ENCODE measurements at regions not wholly inside any gene's neighbourhood (a gene's known extent, or its start where the extent isn't known, plus 50 kb on each side); places are given as distances from the start of the nearest gene placed in this dataset.

DNA sequence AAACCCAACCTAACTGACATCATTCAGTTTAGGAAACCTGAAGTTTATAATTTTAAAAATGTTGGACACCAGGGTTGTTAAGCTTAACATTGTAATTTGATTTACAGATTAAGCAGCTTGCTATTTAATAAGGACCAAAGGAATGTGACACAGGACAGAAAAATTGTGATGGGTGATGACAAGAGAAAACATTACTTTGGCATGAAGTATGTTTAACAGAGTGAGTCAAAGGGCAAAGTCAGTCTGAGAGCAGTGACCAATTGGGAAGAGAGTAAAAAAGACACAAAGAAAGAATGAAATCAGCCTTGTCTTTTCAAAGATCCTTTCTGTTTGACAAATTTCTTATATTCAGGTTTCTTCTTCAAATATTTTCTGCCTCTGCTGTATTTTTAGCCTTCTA lies 1301.6 kb downstream of the SI start (continued):
- no peak for TF ChIP-seq RXRA (IDR thresholded peaks at IDR 0.05; ENCODE audit: borderline replicate concordance, low read depth)

- Histone ChIP-seq H4K20me1 (ENCODE audit: insufficient read depth) (no peaks in the 10 kb centered on the region), H3K9me2 (no peaks in the 10 kb centered on the region), H3K9me3 (peaks cover 5% of the 10 kb centered on the region; the same call in 1 of the 2 replicates), H3K4me1 (ENCODE audit: control insufficient read depth in 1 of 2, insufficient read depth in 2 of 2, low read depth in 1 of 2, low read length in 1 of 2) (no peaks in the 10 kb centered on the region), H3K79me2 (ENCODE audit: insufficient read depth) (no peaks in the 10 kb centered on the region), H3K9ac (no peak overlapping the region), H2AFZ (ENCODE audit: low read depth) (no peak overlapping the region), H3K27me3 (ENCODE audit: insufficient read depth) (no peaks in the 10 kb centered on the region), H3K4me3 (ENCODE audit: low read depth in 2 of 2, low read length in 1 of 2) (no peak overlapping the region), H3K27ac (ENCODE audit: low read depth in 2 of 2, low read length in 1 of 2) (no peak overlapping the region), H3K36me3 (replicated peaks in 1 of 2; ENCODE audit: control insufficient read depth in 1 of 2, insufficient read depth in 2 of 2, low read length in 1 of 2) (no peaks in the 10 kb centered on the region), H3K4me2 (no peak overlapping the region), H3F3A (replicated peaks; ENCODE audit: insufficient read depth) (no peaks in the 10 kb centered on the region)
- CTCF ChIA-PET, result no interaction called here
- no peak for DNase-seq
- POLR2A ChIA-PET, result no interaction called here
- TF ChIP-seq CHD2 (IDR thresholded peaks at IDR 0.05; ENCODE audit: low read length, partially characterized antibody) (no peak), SMC3 (IDR thresholded peaks at IDR 0.05; ENCODE audit: low read depth, low read length) (no peak), TAF1 (IDR thresholded peaks at IDR 0.05; ENCODE audit: borderline replicate concordance, low read depth, low read length) (no peak), PBX3 (IDR thresholded peaks at IDR 0.05) (no peak)
- TF ChIP-seq, protein P1, sequence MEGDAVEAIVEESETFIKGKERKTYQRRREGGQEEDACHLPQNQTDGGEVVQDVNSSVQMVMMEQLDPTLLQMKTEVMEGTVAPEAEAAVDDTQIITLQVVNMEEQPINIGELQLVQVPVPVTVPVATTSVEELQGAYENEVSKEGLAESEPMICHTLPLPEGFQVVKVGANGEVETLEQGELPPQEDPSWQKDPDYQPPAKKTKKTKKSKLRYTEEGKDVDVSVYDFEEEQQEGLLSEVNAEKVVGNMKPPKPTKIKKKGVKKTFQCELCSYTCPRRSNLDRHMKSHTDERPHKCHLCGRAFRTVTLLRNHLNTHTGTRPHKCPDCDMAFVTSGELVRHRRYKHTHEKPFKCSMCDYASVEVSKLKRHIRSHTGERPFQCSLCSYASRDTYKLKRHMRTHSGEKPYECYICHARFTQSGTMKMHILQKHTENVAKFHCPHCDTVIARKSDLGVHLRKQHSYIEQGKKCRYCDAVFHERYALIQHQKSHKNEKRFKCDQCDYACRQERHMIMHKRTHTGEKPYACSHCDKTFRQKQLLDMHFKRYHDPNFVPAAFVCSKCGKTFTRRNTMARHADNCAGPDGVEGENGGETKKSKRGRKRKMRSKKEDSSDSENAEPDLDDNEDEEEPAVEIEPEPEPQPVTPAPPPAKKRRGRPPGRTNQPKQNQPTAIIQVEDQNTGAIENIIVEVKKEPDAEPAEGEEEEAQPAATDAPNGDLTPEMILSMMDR (IDR thresholded peaks at IDR 0.05), result no peak
Measured at GRCh38 chr3:163773136-163773535, 1305.2 kb downstream of the SI start.

DNA sequence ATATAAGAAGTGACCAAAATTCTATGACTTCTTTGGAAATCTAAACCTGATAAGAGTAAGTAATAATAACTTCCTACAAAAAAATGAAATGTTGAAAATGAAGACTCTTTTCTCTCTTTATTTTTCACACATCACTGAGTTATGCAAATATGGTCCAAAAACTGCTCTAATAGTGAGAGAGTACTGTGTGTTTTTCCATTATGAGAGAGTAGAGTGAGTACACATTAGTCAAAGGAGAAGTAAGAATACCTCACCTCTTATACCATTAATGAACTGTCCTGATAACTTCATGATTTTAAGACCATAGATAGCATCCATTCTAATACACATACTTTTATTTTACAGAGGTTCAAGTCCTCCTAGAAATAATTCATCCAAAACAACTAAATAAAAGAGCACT lies 1310.2 kb downstream of the SI start:
- Histone ChIP-seq H3K4me2 (no peak overlapping the region), H3K4me3 (ENCODE audit: low read depth in 2 of 2, low read length in 1 of 2) (no peak overlapping the region), H3K27ac (ENCODE audit: low read depth in 2 of 2, low read length in 1 of 2) (no peak overlapping the region), H3K9ac (no peak overlapping the region), H4K20me1 (ENCODE audit: insufficient read depth) (no peaks in the 10 kb centered on the region), H3K4me1 (ENCODE audit: control insufficient read depth in 1 of 2, insufficient read depth in 2 of 2, low read depth in 1 of 2, low read length in 1 of 2) (no peaks in the 10 kb centered on the region), H3K79me2 (ENCODE audit: insufficient read depth) (no peaks in the 10 kb centered on the region), H3K9me3 (peaks cover 5% of the 10 kb centered on the region; the same call in 1 of the 2 replicates), H3F3A (replicated peaks; ENCODE audit: insufficient read depth) (no peaks in the 10 kb centered on the region), H3K36me3 (replicated peaks in 1 of 2; ENCODE audit: control insufficient read depth in 1 of 2, insufficient read depth in 2 of 2, low read length in 1 of 2) (no peaks in the 10 kb centered on the region), H3K9me2 (no peaks in the 10 kb centered on the region), H2AFZ (ENCODE audit: low read depth) (no peak overlapping the region), H3K27me3 (ENCODE audit: insufficient read depth) (no peaks in the 10 kb centered on the region)
- DNase-seq, result no peak
- ChIA-PET CTCF (interaction anchor here (1.4 kb wide), 1 partner anchor 17 kb away, joined by 4 read pairs; no protein-coding TSS in a partner anchor), POLR2A (no interaction called here)
- TF ChIP-seq REST (IDR thresholded peaks at IDR 0.05; ENCODE audit: low read depth, low read length) (no peak), ZBTB33 (IDR thresholded peaks at IDR 0.05; ENCODE audit: borderline replicate concordance, low read depth) (no peak), SIN3A (IDR thresholded peaks at IDR 0.05; ENCODE audit: borderline replicate concordance, low read depth, low read length) (no peak), MEF2A (IDR thresholded peaks at IDR 0.05; ENCODE audit: borderline replicate concordance, low read depth) (no peak)

All from SK-N-SH (cell line).